Chondrocyte (in vitro differentiated cells): ENCODE measurements at regions not wholly inside any gene's neighbourhood (a gene's known extent, or its start where the extent isn't known, plus 50 kb on each side); places are given as distances from the start of the nearest gene placed in this dataset.
"Not testable (repeated sequence)": the region's sequence is repeated elsewhere in the genome, so short reads cannot be mapped to it uniquely, and the experiment has no call there.

Experiments used
- DNase-seq: peaks from one replicate; pipeline ENCODE4 v3.0.0; 2021; ENCODE audit warnings: mixed read lengths, low spot score
- H3K27ac Mint-ChIP-seq: one replicate; pipeline ENCODE4 v1.8.0; 2021; ENCODE audit warnings: mild to moderate bottlenecking, moderate library complexity, mixed read lengths; ENCODE audit not compliant: unreplicated experiment
- H3K27me3 Mint-ChIP-seq: 2 replicates; pipeline ENCODE4 v1.8.0; 2021; ENCODE audit warnings: low read depth, mixed read lengths
- H3K36me3 Mint-ChIP-seq: 2 replicates; pipeline ENCODE4 v1.8.0; 2021; ENCODE audit warnings: low read depth, mixed read lengths
- H3K4me1 Mint-ChIP-seq: 2 replicates; pipeline ENCODE4 v1.8.0; 2021; ENCODE audit warnings: low read depth, mild to moderate bottlenecking, mixed read lengths
- H3K4me3 Mint-ChIP-seq: one replicate; pipeline ENCODE4 v1.8.0; 2021; ENCODE audit warnings: mild to moderate bottlenecking, moderate library complexity, mixed read lengths; ENCODE audit not compliant: unreplicated experiment
- H3K9me3 Mint-ChIP-seq: 2 replicates; pipeline ENCODE4 v1.8.0; 2021; ENCODE audit warnings: low read depth, mixed read lengths
- TF ChIP-seq, protein P1 (sequence below): fragments of 200-600 bp; sonication (generic); IDR thresholded peaks from 2 replicates; pipeline ENCODE4 v1.5.0; 2021; ENCODE audit warnings: antibody characterized with exemption, mild to moderate bottlenecking, moderate library complexity

DNA sequence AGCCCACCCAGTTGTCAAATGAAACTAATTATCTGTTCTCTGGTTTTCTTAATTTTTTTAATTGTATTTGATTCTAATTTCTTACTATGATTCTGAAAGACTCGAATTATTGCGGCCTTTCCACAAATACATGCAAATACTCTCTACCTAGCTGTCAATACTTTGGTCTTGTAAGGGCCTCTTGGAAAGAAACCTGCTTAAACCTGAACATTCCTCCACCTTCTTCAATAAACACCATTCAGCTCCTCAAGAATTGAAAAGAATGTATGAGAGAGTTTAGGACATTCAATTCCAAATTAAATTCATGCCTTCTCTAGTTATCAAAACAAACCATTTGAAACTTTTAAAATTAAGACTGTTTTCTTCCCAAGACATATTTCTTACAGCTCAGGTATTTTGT lies 385.9 kb upstream of the NOCT start:
- TF ChIP-seq, protein P1, sequence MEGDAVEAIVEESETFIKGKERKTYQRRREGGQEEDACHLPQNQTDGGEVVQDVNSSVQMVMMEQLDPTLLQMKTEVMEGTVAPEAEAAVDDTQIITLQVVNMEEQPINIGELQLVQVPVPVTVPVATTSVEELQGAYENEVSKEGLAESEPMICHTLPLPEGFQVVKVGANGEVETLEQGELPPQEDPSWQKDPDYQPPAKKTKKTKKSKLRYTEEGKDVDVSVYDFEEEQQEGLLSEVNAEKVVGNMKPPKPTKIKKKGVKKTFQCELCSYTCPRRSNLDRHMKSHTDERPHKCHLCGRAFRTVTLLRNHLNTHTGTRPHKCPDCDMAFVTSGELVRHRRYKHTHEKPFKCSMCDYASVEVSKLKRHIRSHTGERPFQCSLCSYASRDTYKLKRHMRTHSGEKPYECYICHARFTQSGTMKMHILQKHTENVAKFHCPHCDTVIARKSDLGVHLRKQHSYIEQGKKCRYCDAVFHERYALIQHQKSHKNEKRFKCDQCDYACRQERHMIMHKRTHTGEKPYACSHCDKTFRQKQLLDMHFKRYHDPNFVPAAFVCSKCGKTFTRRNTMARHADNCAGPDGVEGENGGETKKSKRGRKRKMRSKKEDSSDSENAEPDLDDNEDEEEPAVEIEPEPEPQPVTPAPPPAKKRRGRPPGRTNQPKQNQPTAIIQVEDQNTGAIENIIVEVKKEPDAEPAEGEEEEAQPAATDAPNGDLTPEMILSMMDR, result no peak
- Mint-ChIP-seq H3K27me3 (no peaks in the 10 kb centered on the region), H3K4me3 (no peak overlapping the region)

GRCh38 chr4:138627096-138627495 lies 384.9 kb upstream of the SLC7A11 start:
- Mint-ChIP-seq H3K27ac (no peak overlapping the region), H3K27me3 (no peaks in the 10 kb centered on the region), H3K4me3 (no peak overlapping the region), H3K9me3 (peaks cover 4% of the 10 kb centered on the region), H3K36me3 (no peaks in the 10 kb centered on the region), H3K4me1 (peaks cover 4% of the 10 kb centered on the region)
- TF ChIP-seq, protein P1, result no peak
- no peak for DNase-seq

More for the DNA sequence above, 385.9 kb upstream of the NOCT start:
- Mint-ChIP-seq H3K4me1 (peaks cover 9% of the 10 kb centered on the region), H3K27ac (no peak overlapping the region), H3K9me3 (no peaks in the 10 kb centered on the region), H3K36me3 (no peaks in the 10 kb centered on the region)
- no peak for DNase-seq

DNA sequence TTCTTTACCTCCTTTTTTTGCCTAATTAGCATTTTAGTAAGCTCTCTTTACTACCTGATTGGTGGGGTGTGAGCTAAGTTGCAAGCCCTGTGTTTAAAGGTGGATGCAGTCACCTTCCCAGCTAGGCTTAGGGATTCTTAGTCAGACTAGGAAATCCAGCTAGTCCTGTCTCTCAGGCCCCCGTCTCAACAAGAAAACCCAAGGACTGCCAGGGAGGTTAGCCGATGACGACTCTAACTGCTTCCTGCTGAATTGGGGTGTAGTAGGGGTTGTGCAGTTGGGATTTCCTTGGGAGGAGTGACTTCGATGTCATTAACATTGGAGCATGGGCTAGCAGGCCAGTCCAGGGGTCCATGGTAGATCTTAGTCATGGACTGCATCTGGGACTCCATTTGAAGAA lies 380.2 kb upstream of the SLC7A11 start:
- not testable (repeated sequence) for H3K4me1 Mint-ChIP-seq, H3K36me3 Mint-ChIP-seq, H3K27me3 Mint-ChIP-seq, H3K4me3 Mint-ChIP-seq, DNase-seq, H3K27ac Mint-ChIP-seq
- peaks cover 17% of the 10 kb centered on the region for H3K9me3 Mint-ChIP-seq

DNA sequence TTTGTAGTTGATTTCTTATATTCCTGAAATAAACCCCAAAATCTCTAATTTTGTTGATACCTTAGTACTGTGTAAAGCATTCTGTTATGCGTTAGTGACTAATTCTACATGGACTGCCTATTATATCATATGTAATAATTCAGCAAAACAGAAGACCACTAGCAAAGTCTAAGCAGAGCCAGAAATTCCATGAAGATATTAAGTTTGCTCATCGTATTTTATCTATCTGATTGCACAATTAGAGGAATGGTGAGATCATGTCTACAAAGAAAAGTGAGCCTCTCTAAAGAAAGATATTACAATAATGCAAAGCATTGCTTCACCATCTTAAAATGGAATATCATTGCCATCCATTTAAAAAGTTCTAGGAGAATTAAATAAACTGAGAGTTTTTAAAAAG lies 374.6 kb upstream of the SLC7A11 start:
- peaks cover 16% of the 10 kb centered on the region for H3K9me3 Mint-ChIP-seq
- H3K4me1 Mint-ChIP-seq, result peaks cover 4% of the 10 kb centered on the region
- H3K36me3 Mint-ChIP-seq, result peaks cover 3% of the 10 kb centered on the region
- DNase-seq, result no peak
- no peak overlapping the region for H3K27ac Mint-ChIP-seq
- H3K27me3 Mint-ChIP-seq, result no peaks in the 10 kb centered on the region
- H3K4me3 Mint-ChIP-seq, result no peak overlapping the region
- TF ChIP-seq, protein P1, result no peak

DNA sequence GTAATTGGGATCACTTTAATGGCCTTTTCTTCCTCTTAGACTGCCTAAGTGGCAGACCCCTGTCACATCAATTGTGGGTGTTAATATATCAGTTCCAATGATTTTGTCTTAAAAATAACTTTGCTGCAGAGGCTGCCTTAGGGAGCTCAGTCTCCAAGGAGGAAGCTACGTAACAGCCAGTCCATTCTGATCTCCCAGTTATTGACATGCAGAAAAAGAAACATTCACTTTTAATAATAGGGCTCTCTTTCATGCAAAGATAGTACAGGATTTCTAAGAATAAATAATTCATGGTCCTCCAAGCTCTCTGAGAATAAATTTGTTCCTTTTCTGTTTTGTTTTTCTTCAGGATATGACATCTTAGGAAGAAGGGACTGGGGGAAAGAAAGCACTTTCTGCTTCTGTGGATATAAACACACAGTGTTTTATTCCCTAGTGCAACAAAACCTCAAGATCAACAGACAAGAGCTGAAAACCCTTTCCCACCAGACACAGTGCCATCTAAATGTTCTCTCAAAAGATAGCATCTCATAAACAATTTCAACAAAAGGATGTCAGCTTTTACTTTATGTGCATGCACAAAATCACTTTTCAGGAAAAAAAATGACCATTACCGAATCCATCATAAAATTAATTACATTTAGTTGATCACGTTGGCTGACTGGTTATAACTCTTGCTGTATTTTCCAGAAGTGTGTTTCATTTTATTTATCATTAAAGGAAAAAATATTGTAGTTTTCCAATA lies 372.4 kb upstream of the SLC7A11 start:
- Mint-ChIP-seq H3K4me1 (peaks cover 15% of the 10 kb centered on the region), H3K36me3 (peaks cover 2% of the 10 kb centered on the region), H3K27ac (no peak overlapping the region), H3K9me3 (peaks cover 12% of the 10 kb centered on the region), H3K27me3 (no peaks in the 10 kb centered on the region), H3K4me3 (no peak overlapping the region)
- TF ChIP-seq, protein P1, result no peak
- DNase-seq, result no peak

GRCh38 chr4:138612428-138612827 lies 370.3 kb upstream of the SLC7A11 start:
- TF ChIP-seq, protein P1, result no peak
- Mint-ChIP-seq H3K4me3 (no peak overlapping the region), H3K27ac (no peak overlapping the region), H3K27me3 (no peaks in the 10 kb centered on the region), H3K9me3 (peaks cover 3% of the 10 kb centered on the region), H3K36me3 (no peaks in the 10 kb centered on the region), H3K4me1 (peaks cover 24% of the 10 kb centered on the region)
- DNase-seq, result no peak
